Astrocyte (in vitro differentiated cells and primary cell): ENCODE measurements at regions not wholly inside any gene's neighbourhood (a gene's known extent, or its start where the extent isn't known, plus 50 kb on each side); places are given as distances from the start of the nearest gene placed in this dataset.

Experiments
- CTCF ChIP-seq: IDR thresholded peaks from 2 replicates; pipeline ENCODE4 v1.5.1; 2011; ENCODE audit warnings: low read depth, mild to moderate bottlenecking, inconsistent platforms, low read length, moderate library complexity; ENCODE audit not compliant: insufficient read depth
- EZH2 ChIP-seq: IDR thresholded peaks from 2 replicates; pipeline ENCODE4 v1.6.1; 2012; ENCODE audit warnings: mild to moderate bottlenecking, low read length, inconsistent platforms; ENCODE audit not compliant: insufficient read depth

GRCh38 chr12:28065374-28065773, 92.8 kb upstream of the PTHLH start:
- TF ChIP-seq CTCF: no peak
- no peak for TF ChIP-seq EZH2
